MM.1S (cell line): ENCODE measurements at regions not wholly inside any gene's neighbourhood (a gene's known extent, or its start where the extent isn't known, plus 50 kb on each side); places are given as distances from the start of the nearest gene placed in this dataset.

Experiments used
- DNase-seq: peaks from one replicate; pipeline ENCODE4 v3.0.0-alpha.2; 2015
- H2AFZ ChIP-seq: fragments of 300-600 bp; sonication (generic); 2 replicates; pipeline ENCODE4 v1.6.0; 2016; ENCODE audit warnings: antibody characterized with exemption, low read length
- H3F3A ChIP-seq: fragments of 300-600 bp; sonication (generic); 2 replicates; pipeline ENCODE4 v1.6.1; 2016; ENCODE audit warnings: mild to moderate bottlenecking, antibody characterized with exemption, low read length, moderate library complexity, mixed read lengths; ENCODE audit not compliant: insufficient read depth
- H3K27ac ChIP-seq: fragments of 300-600 bp; sonication (generic); 2 replicates; pipeline ENCODE4 v1.5.1; 2016; ENCODE audit warnings: mild to moderate bottlenecking, low read length
- H3K27me3 ChIP-seq: fragments of 300-600 bp; sonication (generic); replicated peaks from 2 replicates; pipeline ENCODE4 v1.6.0; 2016; ENCODE audit warnings: low read length; ENCODE audit not compliant: insufficient read depth
- H3K36me3 ChIP-seq: fragments of 300-600 bp; sonication (generic); replicated peaks from 2 replicates; pipeline ENCODE4 v1.6.1; 2016; ENCODE audit warnings: mild to moderate bottlenecking, low read length, mixed read lengths; ENCODE audit not compliant: insufficient read depth
- H3K4me1 ChIP-seq: fragments of 300-600 bp; sonication (generic); 2 replicates; pipeline ENCODE4 v1.6.1; 2016; ENCODE audit warnings: low read length, mixed read lengths
- H3K4me2 ChIP-seq: fragments of 300-600 bp; sonication (generic); 2 replicates; pipeline ENCODE4 v1.6.0; 2016; ENCODE audit warnings: low read depth, low read length
- H3K4me3 ChIP-seq: fragments of 300-600 bp; sonication (generic); 2 replicates; pipeline ENCODE4 v1.5.1; 2016; ENCODE audit warnings: low read length, mixed read lengths
- H3K79me2 ChIP-seq: fragments of 300-600 bp; sonication (generic); 2 replicates; pipeline ENCODE4 v1.6.1; 2016; ENCODE audit warnings: mixed run types, low read length, mixed read lengths
- H3K9ac ChIP-seq: fragments of 300-600 bp; sonication (generic); 2 replicates; pipeline ENCODE4 v1.6.1; 2016; ENCODE audit warnings: low read length, mixed read lengths
- H3K9me2 ChIP-seq: fragments of 300-600 bp; sonication (generic); replicated peaks from 2 replicates; pipeline ENCODE4 v1.6.1; 2016; ENCODE audit warnings: mild to moderate bottlenecking, low read length, mixed read lengths; ENCODE audit not compliant: insufficient read depth
- H3K9me3 ChIP-seq: fragments of 300-600 bp; sonication (generic); replicated peaks from 2 replicates; pipeline ENCODE4 v1.6.1; 2016; ENCODE audit warnings: mild to moderate bottlenecking, low read length, mixed read lengths; ENCODE audit not compliant: insufficient read depth
- H4K20me1 ChIP-seq: fragments of 300-600 bp; sonication (generic); 2 replicates; pipeline ENCODE4 v1.6.1; 2016; ENCODE audit warnings: mild to moderate bottlenecking, low read length, moderate library complexity, mixed read lengths; ENCODE audit not compliant: insufficient read depth
- EZH2 ChIP-seq: fragments of 300-600 bp; sonication (generic); optimal IDR thresholded peaks from 2 replicates; pipeline ENCODE3; 2017; ENCODE audit warnings: low read depth, mild to moderate bottlenecking, antibody characterized with exemption, low read length, mixed read lengths
- EZH2phosphoT487 ChIP-seq: fragments of 300-600 bp; sonication (generic); IDR thresholded peaks from 2 replicates; pipeline ENCODE4 v1.6.1; 2018; ENCODE audit warnings: antibody characterized with exemption, low read length
- TF ChIP-seq, protein P1 (sequence below): fragments of 300-600 bp; sonication (generic); IDR thresholded peaks from 2 replicates; pipeline ENCODE4 v1.5.1; 2016; ENCODE audit warnings: antibody characterized with exemption, low read length, mixed read lengths

DNA sequence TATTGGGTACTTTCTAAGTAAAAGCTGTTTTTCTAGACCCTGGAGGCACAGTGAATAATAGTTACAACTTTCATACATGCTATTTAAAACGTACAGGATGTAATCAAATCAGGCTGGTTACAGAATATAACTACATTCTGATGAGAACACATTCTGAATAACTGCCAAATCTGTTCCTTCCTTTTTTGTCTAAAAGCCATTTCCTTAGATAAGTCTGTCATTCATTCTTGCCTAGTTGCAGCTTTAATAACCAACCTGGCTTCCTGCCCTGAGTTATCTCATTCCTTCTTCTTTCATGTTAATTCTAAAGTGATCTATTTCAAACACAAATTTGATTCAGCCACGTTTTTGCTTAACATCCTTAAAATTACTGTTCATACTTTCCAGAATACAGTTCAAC, 189.7 kb upstream of the ITM2A start:
- TF ChIP-seq EZH2 (no peak), EZH2phosphoT487 (no peak)
- TF ChIP-seq, protein P1, sequence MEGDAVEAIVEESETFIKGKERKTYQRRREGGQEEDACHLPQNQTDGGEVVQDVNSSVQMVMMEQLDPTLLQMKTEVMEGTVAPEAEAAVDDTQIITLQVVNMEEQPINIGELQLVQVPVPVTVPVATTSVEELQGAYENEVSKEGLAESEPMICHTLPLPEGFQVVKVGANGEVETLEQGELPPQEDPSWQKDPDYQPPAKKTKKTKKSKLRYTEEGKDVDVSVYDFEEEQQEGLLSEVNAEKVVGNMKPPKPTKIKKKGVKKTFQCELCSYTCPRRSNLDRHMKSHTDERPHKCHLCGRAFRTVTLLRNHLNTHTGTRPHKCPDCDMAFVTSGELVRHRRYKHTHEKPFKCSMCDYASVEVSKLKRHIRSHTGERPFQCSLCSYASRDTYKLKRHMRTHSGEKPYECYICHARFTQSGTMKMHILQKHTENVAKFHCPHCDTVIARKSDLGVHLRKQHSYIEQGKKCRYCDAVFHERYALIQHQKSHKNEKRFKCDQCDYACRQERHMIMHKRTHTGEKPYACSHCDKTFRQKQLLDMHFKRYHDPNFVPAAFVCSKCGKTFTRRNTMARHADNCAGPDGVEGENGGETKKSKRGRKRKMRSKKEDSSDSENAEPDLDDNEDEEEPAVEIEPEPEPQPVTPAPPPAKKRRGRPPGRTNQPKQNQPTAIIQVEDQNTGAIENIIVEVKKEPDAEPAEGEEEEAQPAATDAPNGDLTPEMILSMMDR: no peak
- H3K9ac ChIP-seq: no peak overlapping the region
- DNase-seq: no peak

DNA sequence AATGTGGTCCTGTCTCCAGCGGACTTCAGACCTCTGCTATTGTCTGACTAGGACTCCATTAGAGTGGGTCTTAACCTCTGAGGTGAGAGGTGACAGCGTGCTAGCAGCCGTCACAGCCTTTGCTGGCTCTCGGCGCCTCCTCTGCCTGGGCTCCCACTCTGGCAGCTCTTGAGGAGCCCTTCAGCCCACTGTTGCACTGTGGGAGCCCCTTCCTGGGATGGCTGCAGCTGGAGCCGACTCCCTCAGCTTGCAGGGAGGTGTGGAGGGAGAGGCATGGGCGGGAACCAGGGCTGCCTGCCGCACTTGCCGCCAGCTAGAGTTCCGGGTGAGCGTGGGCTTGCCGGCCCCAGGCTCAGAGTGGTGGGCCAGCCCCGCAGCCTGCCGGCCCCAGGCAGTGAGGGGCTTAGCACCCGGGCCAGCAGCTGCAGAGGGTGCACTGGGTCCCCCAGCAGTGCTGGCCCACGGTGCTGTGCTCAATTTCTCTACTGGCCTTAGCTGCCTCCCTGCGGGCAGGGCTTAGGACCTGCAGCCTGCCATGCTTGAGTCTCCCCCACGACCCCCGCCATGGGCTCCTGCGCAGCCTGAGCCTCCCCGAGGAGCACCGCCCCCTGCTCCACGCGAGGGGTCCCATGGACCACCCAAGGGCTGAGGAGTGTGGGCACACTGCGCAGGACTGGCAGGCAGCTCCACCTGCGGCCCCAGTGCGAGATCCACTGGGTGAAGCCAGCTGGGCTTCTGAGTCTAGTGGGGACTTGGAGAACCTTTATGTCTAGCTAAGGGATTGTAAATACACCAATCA, 163.4 kb upstream of the ITM2A start:
- no peaks in the 10 kb centered on the region for H3K9me3 ChIP-seq
- H3K36me3 ChIP-seq: no peaks in the 10 kb centered on the region
- no peaks in the 10 kb centered on the region for H3K79me2 ChIP-seq
- no peaks in the 10 kb centered on the region for H3K9me2 ChIP-seq
- no peak overlapping the region for H3K4me2 ChIP-seq
- no peak overlapping the region for H3K9ac ChIP-seq
- no peaks in the 10 kb centered on the region for H4K20me1 ChIP-seq
- no peak overlapping the region for H2AFZ ChIP-seq
- no peak overlapping the region for H3K27ac ChIP-seq
- H3K27me3 ChIP-seq: no peaks in the 10 kb centered on the region
- TF ChIP-seq EZH2: no peak
- no peak for TF ChIP-seq EZH2phosphoT487
- TF ChIP-seq, protein P1: no peak
- H3F3A ChIP-seq: no peaks in the 10 kb centered on the region
- no peaks in the 10 kb centered on the region for H3K4me1 ChIP-seq
- no peak for DNase-seq
- H3K4me3 ChIP-seq: no peak overlapping the region

More for the DNA sequence above, 189.7 kb upstream of the ITM2A start:
- Histone ChIP-seq H2AFZ (no peak overlapping the region), H3K27me3 (no peaks in the 10 kb centered on the region), H3K79me2 (no peaks in the 10 kb centered on the region), H3K9me2 (no peaks in the 10 kb centered on the region), H4K20me1 (no peaks in the 10 kb centered on the region), H3K4me3 (no peak overlapping the region), H3K4me2 (no peak overlapping the region), H3K9me3 (no peaks in the 10 kb centered on the region), H3K4me1 (no peaks in the 10 kb centered on the region), H3F3A (no peaks in the 10 kb centered on the region), H3K36me3 (no peaks in the 10 kb centered on the region), H3K27ac (no peak overlapping the region)

DNA sequence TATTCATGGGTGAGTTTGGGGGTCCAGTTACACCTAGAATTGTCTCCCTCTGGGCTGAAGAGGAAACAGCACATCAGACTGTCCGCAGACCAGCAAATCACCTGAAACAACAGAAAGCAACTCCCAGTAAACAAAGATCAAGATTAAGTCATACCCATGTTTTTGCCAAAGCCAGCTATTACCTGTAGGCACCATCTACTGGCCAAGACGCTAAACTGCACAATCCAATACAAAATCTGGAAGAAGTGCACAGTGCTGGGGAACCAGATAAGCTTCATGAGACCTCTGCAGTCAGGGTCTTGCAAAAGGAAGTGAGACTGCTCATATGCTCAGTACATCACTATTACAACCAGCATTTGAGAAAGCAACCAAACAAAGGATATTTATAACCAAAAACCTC, 157.5 kb upstream of the ITM2A start:
- H3K9me2 ChIP-seq: no peaks in the 10 kb centered on the region
- no peaks in the 10 kb centered on the region for H4K20me1 ChIP-seq
- no peaks in the 10 kb centered on the region for H3F3A ChIP-seq
- H3K4me2 ChIP-seq: no peak overlapping the region
- H3K4me3 ChIP-seq: no peak overlapping the region
- DNase-seq: peak; percentile 60
- H2AFZ ChIP-seq: no peak overlapping the region
- H3K36me3 ChIP-seq: no peaks in the 10 kb centered on the region
- no peaks in the 10 kb centered on the region for H3K27me3 ChIP-seq
- no peak overlapping the region for H3K9ac ChIP-seq
- H3K27ac ChIP-seq: no peak overlapping the region
- no peaks in the 10 kb centered on the region for H3K4me1 ChIP-seq
- no peaks in the 10 kb centered on the region for H3K79me2 ChIP-seq
- H3K9me3 ChIP-seq: no peaks in the 10 kb centered on the region
- no peak for TF ChIP-seq EZH2phosphoT487
- TF ChIP-seq, protein P1: peak; percentile 75
